Right ventricle myocardium inferior (tissue), 1 donor: ENCODE measurements at regions not wholly inside any gene's neighbourhood (a gene's known extent, or its start where the extent isn't known, plus 50 kb on each side); places are given as distances from the start of the nearest gene placed in this dataset.
"Not testable (repeated sequence)": the region's sequence is repeated elsewhere in the genome, so short reads cannot be mapped to it uniquely, and the experiment has no call there.

Experiments
- ATAC-seq: fragments of 200-7000 bp; cut with Tn5 transposase; one replicate; pipeline ENCODE4 v1.9.1; 2020; ENCODE audit warnings: mild to moderate bottlenecking, moderate library complexity
- DNase-seq: peaks from one replicate; pipeline ENCODE4 v3.0.0; 2021; ENCODE audit errors: missing footprints
- intact Hi-C: fragments of 100-400 bp; cut with DNase I; formaldehyde crosslinking; loops from one replicate; pipeline ENCODE4 v1.11.0; 2022
- donor health status: DM: no; HTN: yes; CAD: no; lungs with severe emphysema.

- DNase-seq, intact Hi-C loops, ATAC-seq: not testable (repeated sequence)
These were observed 82.6 kb upstream of the RUBCNL start for GRCh38 chr13:46469699-46470098.

DNA sequence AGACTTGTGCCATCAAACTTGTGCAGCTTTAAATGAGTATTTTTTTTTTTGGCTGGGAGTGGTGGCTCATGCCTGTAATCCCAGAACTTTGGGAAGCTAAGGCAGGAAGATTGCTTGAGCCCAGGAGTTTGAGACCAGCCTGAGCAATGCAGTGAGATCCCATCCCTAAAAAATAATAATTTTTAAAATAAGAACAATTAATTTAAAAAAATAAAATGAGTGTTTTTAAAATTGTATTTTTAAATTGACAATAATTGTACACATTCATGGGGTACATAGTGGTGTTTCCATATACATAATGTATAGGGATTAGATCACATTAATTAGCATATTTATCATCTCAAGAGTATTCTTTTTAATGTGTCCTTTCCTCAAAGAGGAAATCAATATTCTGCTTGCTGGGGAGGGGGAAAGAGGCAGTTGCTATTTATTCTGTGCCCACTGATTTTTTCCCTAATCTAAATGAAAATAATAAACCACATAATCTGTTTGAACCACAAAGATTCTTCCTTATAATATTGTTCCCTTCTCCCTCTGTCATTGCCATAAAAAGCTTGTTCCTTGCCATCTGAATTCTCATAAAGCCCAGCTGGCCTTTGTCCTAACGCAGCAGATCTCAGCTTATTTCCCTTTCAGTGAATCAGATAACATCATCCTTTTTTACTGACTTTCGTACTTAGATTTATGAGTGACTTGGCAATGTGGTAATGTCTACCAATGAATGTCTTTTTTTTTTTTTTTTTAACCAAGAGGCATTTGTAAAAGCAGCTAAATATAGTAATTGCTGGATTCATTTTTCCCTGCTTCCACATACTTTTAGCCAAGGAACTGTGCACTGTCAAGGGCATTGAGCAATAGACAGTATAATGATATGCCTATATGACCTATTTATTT is 81.8 kb upstream of the RUBCNL start:
- intact Hi-C loops, result no loop called here
- no peak for DNase-seq
- no peak for ATAC-seq

DNA sequence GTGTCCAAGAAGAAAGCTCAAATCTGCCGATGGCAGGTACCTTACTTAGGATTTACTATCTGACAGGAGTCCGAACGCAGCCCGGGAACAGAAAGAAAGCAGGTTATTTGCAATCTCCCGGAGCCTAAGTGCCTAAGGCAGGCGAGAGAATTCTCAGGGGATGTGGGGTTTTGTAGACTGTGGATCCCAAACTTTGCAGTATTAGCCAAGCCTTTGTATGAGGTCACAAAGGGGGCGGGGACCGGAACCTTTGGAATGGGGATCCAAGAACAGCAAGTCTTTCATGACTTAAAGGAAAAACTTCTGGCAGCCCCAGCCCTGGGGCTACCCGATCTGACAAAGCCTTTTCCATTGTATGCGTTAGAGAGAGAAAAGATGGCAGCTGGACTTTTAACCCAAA is 80.6 kb upstream of the RUBCNL start:
- DNase-seq, ATAC-seq, intact Hi-C loops: not testable (repeated sequence)

DNA sequence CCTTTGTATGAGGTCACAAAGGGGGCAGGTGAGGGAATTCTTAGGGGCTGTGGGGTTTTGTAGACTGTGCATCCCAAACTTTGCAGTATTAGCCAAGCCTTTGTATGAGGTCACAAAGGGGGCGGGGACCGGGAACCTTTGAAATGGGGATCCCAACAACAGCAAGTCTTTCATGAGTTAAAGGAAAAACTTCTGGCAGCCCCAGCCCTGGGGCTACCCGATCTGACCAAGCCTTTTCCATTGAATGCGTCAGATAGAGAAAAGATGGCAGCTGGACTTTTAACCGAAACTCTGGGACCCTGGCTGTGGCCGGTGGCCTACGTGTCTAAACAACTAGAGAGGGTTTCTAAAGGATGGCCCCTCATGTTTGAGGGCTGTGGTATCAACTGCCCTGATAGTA is 79.0 kb upstream of the RUBCNL start:
- DNase-seq, ATAC-seq, intact Hi-C loops: not testable (repeated sequence)

DNA sequence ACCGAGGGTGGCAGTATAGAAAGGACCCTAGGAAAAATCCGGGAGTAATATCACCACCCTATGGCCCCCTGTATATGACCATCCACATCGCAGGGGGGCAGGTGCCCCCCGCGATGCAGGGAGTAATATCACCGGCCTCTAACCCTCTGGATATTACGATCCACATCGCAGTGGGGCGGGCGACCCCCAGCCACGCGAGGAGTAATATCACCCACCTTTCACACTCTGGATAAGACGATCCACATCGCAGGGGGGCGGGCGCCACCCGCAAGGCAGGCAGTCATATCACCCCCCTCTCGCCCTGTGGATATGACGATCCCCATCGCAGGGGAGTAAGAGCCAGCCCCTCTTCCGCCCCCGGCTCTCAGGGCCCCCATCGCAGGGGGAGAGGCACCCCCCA is 76.7 kb upstream of the RUBCNL start:
- DNase-seq, result no peak
- ATAC-seq, result no peak
- intact Hi-C loops, result no loop called here

GRCh38 chr13:46460223-46460622 is 73.2 kb upstream of the RUBCNL start:
- intact Hi-C loops, DNase-seq, ATAC-seq: not testable (repeated sequence)

GRCh38 chr13:46457255-46457654 is 70.2 kb upstream of the RUBCNL start:
- intact Hi-C loops, DNase-seq, ATAC-seq: not testable (repeated sequence)

- peak; percentile 28 for ATAC-seq
- DNase-seq, intact Hi-C loops: not testable (repeated sequence)
These were observed 68.9 kb upstream of the RUBCNL start for GRCh38 chr13:46455924-46456323.

- ATAC-seq, intact Hi-C loops: not testable (repeated sequence)
These were observed 64.1 kb upstream of the RUBCNL start for GRCh38 chr13:46451145-46451544.

GRCh38 chr13:46449949-46450348 is 62.9 kb upstream of the RUBCNL start:
- DNase-seq, intact Hi-C loops, ATAC-seq: not testable (repeated sequence)

More at GRCh38 chr13:46451145-46451544, 64.1 kb upstream of the RUBCNL start:
- not testable (repeated sequence) for DNase-seq

DNA sequence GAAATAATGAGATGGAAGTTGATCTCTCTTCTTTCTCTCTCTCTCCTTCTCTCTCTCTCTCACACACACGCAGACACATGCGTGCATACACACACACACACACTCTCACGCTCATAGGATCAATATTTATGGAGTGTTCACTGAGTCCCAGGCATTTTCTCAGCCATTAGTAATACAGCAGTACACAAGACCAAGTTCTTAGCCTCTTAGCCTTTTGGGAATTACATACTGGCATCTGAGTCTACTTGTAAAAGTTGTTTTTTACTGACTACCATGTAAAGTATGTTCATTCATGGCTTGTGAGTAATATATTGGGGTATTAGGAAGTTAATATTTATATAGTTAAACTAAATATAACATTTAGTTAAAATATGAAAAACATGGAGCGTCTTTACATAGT is 61.1 kb upstream of the RUBCNL start:
- DNase-seq, intact Hi-C loops, ATAC-seq: not testable (repeated sequence)

- intact Hi-C loops, ATAC-seq, DNase-seq: not testable (repeated sequence)
These were observed 50.9 kb upstream of the RUBCNL start for GRCh38 chr13:46437808-46438404.
